Stimulated activated memory B cell treated with anti-CD40 and anti-IgM and Interleukin-4, amounts not matched to agents 10 μg/mL and 1 μg/mL and 100 μg/mL, for 72 hours (primary cell): ENCODE measurements at regions not wholly inside any gene's neighbourhood (a gene's known extent, or its start where the extent isn't known, plus 50 kb on each side); places are given as distances from the start of the nearest gene placed in this dataset.
A peak's percentile ranks its signal among the peaks of the same experiment; 100 is the strongest.

Experiments used
- ATAC-seq: fragments of 150-1000 bp; cut with Tn5 transposase; 2 replicates; pipeline ENCODE4 v1.10.0; 2021
- H3K27ac Mint-ChIP-seq: one replicate; pipeline ENCODE4 v1.8.0; 2022; ENCODE audit warnings: mild to moderate bottlenecking, mixed read lengths
- H3K27me3 Mint-ChIP-seq: one replicate; pipeline ENCODE4 v1.8.0; 2022; ENCODE audit warnings: mixed read lengths
- H3K36me3 Mint-ChIP-seq: one replicate; pipeline ENCODE4 v1.8.0; 2022; ENCODE audit warnings: mixed read lengths
- H3K4me1 Mint-ChIP-seq: one replicate; pipeline ENCODE4 v1.8.0; 2022; ENCODE audit warnings: mixed read lengths
- H3K4me3 Mint-ChIP-seq: one replicate; pipeline ENCODE4 v1.8.0; 2022; ENCODE audit warnings: mild to moderate bottlenecking, moderate library complexity, mixed read lengths
- H3K9me3 Mint-ChIP-seq: one replicate; pipeline ENCODE4 v1.8.0; 2022; ENCODE audit warnings: mixed read lengths

DNA sequence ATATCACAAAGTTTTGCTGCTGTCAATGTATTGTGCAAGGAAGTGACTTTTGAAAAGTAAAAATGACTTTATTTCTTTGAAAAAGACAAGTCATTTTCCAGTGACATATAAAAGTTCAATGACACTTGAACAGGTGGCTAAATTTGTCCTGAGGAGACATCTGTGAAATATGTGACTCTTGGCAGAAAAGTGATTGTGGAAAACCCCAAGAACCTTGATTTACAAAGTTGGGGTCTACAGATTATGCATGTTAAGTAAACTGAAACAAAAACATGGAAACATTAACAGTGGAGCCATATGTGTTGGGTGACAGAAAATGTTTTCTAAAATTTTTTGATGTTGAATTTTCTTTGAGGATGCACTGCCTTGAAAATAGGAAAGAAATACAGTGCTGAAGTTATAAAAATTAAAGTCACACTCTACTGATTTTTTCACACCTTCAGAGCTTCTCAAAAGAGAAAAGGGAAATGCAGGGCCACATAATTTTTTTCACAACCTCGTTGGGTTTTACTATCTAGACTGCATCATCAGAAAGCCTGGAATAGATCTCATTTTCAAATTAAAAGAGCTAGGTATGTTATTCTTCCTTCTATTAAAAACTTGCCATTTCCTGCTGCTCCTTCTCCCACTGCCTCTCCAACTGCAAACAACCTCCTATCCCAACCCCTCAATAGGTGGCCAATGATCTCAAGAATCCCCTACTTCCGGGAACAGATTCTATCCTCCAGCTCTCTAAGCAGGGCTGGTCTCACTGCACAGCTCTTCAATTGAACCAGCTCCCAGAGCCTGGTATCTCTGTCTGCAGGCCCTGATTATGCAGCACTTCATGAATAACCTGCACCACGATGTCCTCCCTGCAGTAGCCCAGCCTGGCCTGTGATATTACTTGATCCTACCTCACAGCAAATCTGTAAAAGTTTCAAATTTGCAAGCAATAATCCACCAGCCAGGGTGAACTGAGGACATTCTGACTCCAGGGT is 570.8 kb upstream of the CPEB2 start:
- no peak for ATAC-seq
- Mint-ChIP-seq H3K27me3 (no peaks in the 10 kb centered on the region), H3K4me3 (no peak overlapping the region), H3K4me1 (peaks cover 35% of the 10 kb centered on the region), H3K9me3 (peaks cover 4% of the 10 kb centered on the region), H3K36me3 (peaks cover 4% of the 10 kb centered on the region), H3K27ac (peak overlapping the region; percentile 6)

DNA sequence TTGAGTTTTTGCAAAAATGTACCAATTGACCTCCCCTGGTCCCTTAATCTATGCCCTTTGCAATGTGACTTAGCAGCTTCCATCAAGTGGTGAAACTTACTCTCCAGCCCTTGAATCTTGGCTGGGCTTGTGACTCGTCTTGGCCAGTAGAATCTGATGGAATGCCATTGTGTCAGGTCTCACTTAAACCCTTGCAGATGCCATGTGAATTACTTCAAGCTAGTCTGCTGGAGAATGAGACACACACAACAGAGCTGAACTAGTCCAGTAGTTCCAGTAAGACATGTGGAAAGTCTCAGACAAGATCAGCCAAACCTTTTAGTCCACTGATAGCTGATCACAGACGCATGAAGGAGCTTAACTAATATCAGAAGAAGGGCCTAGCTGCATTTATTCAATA is 567.8 kb upstream of the CPEB2 start:
- no peak overlapping the region for H3K4me3 Mint-ChIP-seq
- no peaks in the 10 kb centered on the region for H3K9me3 Mint-ChIP-seq
- no peaks in the 10 kb centered on the region for H3K27me3 Mint-ChIP-seq
- peaks cover 29% of the 10 kb centered on the region for H3K4me1 Mint-ChIP-seq
- H3K36me3 Mint-ChIP-seq: no peaks in the 10 kb centered on the region
- ATAC-seq: no peak
- H3K27ac Mint-ChIP-seq: no peak overlapping the region

DNA sequence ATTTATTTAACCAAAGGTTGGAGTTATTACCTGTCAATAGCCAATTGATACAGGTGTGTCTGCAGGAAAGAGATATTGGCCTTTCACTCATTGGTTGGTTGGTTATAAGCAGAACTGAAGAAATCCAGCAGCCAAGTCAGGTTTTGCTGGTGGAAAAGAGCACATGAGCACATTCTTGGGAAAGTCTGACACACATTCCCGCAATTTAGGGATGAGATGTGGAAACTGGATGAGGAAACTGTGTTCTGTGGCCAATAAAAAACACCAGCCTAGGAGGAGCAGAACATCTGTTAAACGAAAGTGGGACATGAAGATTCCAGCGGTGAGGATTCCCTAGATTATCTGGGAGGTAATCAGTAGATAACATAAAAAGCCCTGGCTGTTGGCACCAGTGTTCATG is 567.4 kb upstream of the CPEB2 start:
- H3K27ac Mint-ChIP-seq: no peak overlapping the region
- H3K4me3 Mint-ChIP-seq: no peak overlapping the region
- no peaks in the 10 kb centered on the region for H3K27me3 Mint-ChIP-seq
- H3K36me3 Mint-ChIP-seq: no peaks in the 10 kb centered on the region
- ATAC-seq: no peak
- no peaks in the 10 kb centered on the region for H3K9me3 Mint-ChIP-seq
- peaks cover 29% of the 10 kb centered on the region for H3K4me1 Mint-ChIP-seq

DNA sequence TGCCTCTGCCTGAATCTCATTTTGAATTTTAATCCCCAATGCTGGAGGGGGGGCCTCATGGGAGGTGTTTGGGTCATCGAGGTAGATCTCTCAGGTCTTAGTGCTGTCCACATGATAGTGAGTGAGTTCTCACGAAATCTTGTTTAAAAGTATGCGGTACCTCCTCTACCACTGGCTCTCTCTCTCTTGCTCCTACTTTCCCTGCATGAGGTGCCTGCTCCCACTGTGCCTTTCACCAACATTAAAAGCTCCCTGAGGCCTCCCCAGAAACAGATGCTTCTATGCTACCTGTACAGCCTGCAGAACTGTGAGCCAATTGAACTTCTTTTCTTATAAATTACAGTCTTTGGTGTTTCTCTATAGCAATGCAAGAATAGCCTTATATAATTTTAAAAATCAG is 560.7 kb upstream of the CPEB2 start:
- no peak overlapping the region for H3K27ac Mint-ChIP-seq
- H3K4me1 Mint-ChIP-seq: peaks cover 6% of the 10 kb centered on the region
- no peaks in the 10 kb centered on the region for H3K36me3 Mint-ChIP-seq
- no peaks in the 10 kb centered on the region for H3K27me3 Mint-ChIP-seq
- H3K9me3 Mint-ChIP-seq: peaks cover 4% of the 10 kb centered on the region
- no peak for ATAC-seq
- no peak overlapping the region for H3K4me3 Mint-ChIP-seq

DNA sequence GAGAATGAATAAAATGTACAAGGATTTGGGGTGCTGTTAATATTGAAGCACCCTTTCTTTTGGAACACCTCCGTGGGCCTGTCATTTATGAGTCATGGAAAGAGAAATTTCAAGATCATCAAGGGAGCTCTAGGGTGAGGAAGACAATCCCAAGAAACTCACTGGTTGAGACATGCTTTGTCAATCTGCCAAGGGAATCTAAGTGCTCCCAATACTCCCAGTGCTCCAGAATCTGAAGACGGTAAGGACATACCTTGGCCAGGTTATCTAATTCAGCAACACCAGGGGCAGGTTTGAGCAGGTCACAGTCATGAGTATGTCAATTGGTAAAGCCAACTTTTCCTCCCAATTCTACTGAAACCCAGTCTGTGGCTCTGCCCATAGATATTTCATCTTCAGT is 556.4 kb upstream of the CPEB2 start:
- Mint-ChIP-seq H3K4me1 (no peaks in the 10 kb centered on the region), H3K9me3 (peaks cover 4% of the 10 kb centered on the region)
- no peak for ATAC-seq

DNA sequence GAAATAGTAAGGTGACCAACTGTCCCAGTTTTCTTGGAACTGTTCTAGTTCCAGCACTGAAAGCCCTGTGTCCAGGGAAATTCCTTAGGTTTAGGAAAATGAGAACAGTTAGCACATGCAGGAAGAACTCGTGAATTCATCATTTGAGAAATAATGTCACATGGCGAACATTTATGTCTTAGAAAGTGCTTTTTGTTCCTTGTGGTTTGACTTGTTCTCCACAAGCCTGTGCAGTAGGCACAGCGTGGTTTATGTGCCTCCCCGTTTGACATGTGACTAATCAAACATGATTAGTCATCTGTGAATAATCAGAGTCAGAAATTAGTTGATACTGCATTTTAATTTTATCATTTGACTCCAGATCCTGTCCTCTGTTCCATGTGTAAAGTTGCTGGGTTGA is 556.0 kb upstream of the CPEB2 start:
- Mint-ChIP-seq H3K27ac (no peak overlapping the region), H3K36me3 (no peaks in the 10 kb centered on the region), H3K4me3 (no peak overlapping the region), H3K9me3 (peaks cover 4% of the 10 kb centered on the region), H3K4me1 (no peaks in the 10 kb centered on the region), H3K27me3 (no peaks in the 10 kb centered on the region)
- ATAC-seq: no peak

More for the DNA sequence above, 556.4 kb upstream of the CPEB2 start:
- Mint-ChIP-seq H3K36me3 (no peaks in the 10 kb centered on the region), H3K27ac (no peak overlapping the region), H3K4me3 (no peak overlapping the region), H3K27me3 (no peaks in the 10 kb centered on the region)

DNA sequence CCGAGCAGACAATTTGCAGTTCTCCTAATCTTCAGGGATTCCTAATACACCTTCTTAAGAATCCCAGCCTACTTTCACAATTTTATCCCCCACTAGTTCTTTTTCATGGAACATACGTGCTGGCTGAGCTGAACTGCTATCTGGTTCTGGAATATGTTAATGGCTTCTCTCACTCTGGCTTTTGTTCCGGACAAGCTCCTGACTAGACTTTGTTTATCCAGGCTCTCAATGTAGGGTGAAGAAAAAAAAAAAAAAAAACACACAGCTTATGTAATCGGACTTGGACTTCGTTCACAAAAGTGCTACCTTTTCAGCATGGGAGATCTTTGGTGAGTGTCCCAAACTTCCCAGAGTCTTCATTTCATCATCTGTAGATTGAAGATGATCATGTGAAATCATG is 555.4 kb upstream of the CPEB2 start:
- Mint-ChIP-seq H3K27me3 (no peaks in the 10 kb centered on the region), H3K4me3 (no peak overlapping the region), H3K36me3 (no peaks in the 10 kb centered on the region), H3K9me3 (peaks cover 4% of the 10 kb centered on the region), H3K4me1 (no peaks in the 10 kb centered on the region), H3K27ac (no peak overlapping the region)
- no peak for ATAC-seq

DNA sequence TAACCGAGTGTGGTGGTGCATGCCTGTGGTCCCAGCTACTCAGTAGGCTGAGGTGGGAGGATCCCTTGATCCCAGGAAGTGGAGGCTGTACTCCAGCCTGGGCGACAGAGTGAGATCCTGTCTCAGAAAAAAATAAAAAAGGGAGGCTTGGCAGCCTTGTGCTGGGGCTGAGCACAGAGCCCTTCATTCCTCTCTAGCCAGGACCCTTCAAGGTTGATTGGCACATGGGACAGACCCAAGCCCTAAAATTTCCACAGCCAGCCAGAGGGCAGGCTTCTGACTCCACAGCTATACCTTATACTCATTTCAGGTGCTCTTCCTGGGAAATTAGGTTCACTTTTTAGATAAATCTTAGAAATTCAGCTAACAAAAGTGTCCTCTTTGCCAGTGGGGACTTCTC is 553.0 kb upstream of the CPEB2 start:
- Mint-ChIP-seq H3K9me3 (no peaks in the 10 kb centered on the region), H3K4me3 (no peak overlapping the region), H3K4me1 (no peaks in the 10 kb centered on the region), H3K27me3 (no peaks in the 10 kb centered on the region), H3K27ac (no peak overlapping the region), H3K36me3 (no peaks in the 10 kb centered on the region)
- ATAC-seq: peak; percentile 13

DNA sequence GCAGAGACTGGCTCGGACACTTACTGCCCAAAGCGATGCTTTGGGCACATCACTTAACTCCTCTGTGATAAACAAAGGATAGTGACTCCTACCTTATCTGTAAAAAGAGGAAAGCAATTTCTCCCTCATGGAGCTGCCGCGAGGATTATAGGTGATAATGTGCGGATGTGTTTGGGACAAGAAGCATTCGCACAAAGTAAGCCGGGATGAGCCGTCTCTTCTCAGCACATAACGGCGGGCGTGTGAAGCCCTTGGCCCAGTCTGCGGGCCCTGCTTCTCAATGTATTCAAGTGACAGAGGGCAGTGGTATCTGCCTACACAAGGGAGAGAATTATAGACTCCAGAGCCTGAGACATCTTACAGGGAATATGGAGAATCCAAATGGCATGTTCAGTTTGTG is 550.3 kb upstream of the CPEB2 start:
- Mint-ChIP-seq H3K4me1 (no peaks in the 10 kb centered on the region), H3K4me3 (no peak overlapping the region), H3K9me3 (no peaks in the 10 kb centered on the region), H3K27me3 (no peaks in the 10 kb centered on the region), H3K27ac (no peak overlapping the region), H3K36me3 (no peaks in the 10 kb centered on the region)
- ATAC-seq: no peak

DNA sequence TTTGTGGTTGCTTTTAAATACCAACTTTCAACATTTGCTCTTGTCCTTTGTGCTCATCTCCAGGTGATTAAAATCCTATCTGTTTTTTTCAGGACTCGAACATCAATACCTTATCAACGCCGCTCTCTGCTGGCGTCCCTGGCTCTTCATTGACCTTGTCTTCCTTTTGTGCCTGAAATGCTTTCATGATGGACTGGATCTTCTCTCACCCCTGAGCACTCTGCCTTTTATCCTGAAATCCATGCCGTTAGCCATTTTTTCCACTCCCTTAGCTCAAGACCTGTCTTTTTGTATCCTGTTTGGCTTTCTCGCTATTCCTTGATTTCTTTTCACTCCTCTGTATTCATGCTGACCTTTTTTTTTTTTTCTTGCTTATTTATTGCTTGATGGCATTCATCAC is 549.5 kb upstream of the CPEB2 start:
- no peak overlapping the region for H3K27ac Mint-ChIP-seq
- no peak for ATAC-seq
- no peaks in the 10 kb centered on the region for H3K9me3 Mint-ChIP-seq
- no peak overlapping the region for H3K4me3 Mint-ChIP-seq
- H3K4me1 Mint-ChIP-seq: no peaks in the 10 kb centered on the region
- no peaks in the 10 kb centered on the region for H3K36me3 Mint-ChIP-seq
- H3K27me3 Mint-ChIP-seq: no peaks in the 10 kb centered on the region

DNA sequence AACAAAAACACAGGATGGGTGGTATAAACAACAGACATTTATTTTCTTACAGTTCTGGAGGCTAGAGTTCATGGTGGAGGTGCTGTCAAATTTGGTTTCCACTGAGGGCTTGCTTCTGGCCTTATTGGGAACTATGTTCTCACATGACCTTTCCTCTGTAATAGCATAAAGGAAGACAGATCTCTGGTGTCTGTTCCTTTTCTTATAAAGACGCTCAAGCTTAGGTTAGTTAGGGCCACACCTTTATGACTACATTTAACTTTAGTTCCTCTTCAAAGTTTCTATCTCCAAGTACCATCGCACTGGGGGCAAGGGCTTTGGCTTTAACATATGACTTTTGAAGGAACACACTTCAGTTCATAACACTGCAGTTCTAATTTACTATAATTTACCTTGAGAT is 543.8 kb upstream of the CPEB2 start:
- Mint-ChIP-seq H3K9me3 (no peaks in the 10 kb centered on the region), H3K27me3 (no peaks in the 10 kb centered on the region), H3K36me3 (no peaks in the 10 kb centered on the region), H3K4me3 (no peak overlapping the region), H3K27ac (no peak overlapping the region), H3K4me1 (peaks cover 11% of the 10 kb centered on the region)
- peak; percentile 76 for ATAC-seq

DNA sequence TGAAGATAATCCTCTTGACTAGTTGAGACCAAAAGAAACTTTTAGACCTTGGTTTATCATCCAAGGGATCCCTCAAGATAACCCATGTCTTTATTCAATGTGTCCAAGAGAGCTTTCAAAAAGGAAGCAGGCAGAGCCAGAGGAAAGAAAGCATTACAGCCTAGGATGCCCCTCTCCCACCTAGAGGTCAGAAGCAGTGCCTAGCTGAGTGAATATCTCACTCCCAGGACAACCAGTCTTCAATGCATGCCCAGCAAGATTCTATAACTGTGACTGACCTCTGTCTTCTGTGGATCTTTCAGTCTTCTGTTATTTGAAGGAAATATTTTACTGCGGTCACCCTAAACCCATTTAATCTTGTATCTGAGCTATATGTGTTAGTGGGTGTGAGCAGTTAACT is 537.2 kb upstream of the CPEB2 start:
- Mint-ChIP-seq H3K36me3 (no peaks in the 10 kb centered on the region), H3K27me3 (no peaks in the 10 kb centered on the region), H3K9me3 (no peaks in the 10 kb centered on the region), H3K4me1 (no peaks in the 10 kb centered on the region), H3K27ac (no peak overlapping the region), H3K4me3 (no peak overlapping the region)
- no peak for ATAC-seq

DNA sequence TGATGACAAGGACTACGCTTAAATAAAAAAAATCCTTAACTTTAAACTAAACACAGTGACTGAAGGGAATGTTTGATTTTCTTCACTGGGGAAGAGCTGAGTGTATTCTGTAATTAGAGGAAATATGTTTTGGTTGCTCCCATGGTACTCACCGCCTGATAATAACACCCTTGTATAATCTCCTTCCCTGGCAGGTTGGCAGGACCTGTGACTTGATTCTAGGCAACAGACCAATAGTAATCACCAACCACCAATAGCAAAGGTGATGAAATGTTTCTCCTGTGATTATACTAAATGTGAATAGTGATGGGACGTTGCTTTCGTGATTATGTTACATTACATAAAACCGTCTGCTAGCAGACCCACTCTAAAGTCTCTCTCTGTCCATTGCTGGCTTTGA is 536.8 kb upstream of the CPEB2 start:
- Mint-ChIP-seq H3K27me3 (no peaks in the 10 kb centered on the region), H3K36me3 (no peaks in the 10 kb centered on the region), H3K27ac (no peak overlapping the region), H3K9me3 (no peaks in the 10 kb centered on the region), H3K4me3 (no peak overlapping the region), H3K4me1 (no peaks in the 10 kb centered on the region)
- no peak for ATAC-seq

DNA sequence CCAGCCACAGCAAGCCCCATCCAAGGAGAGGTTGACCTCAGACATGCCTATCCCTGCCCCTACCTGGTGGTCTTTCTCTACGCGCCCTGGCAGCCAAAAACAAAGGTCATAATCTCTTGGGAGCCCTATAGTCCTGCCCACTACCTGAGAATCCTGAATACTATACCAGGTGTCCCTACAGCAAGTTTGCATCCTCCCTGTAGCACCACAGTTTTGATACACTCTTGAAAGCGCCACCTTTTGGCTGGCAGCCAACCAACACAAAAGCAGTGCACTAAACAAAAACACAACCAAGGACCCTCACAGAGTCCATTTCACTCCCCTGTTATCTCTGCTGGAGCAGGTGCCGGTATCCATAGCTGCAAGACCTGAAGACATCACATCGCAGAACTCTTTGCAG is 523.8 kb upstream of the CPEB2 start:
- peaks cover 3% of the 10 kb centered on the region for H3K9me3 Mint-ChIP-seq

DNA sequence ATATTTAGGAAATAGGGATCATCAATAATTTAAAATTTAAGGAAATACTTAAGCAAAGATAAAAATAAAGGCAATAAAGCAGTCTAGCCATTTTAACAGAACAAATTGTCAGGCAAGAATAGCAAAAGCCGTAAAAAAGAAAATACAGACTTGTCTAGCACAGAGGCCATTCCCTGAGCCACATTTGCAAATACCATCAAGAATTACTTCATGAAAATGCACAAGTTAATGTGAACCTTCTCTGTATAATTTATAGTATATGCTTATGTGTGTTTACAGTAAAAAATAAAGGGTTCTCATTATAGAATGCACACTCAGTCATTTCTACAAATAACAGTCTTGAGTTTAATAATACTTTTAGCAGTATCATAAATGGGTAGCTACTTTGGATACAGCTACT is 505.9 kb upstream of the CPEB2 start:
- H3K36me3 Mint-ChIP-seq: no peaks in the 10 kb centered on the region
- ATAC-seq: no peak
- no peak overlapping the region for H3K4me3 Mint-ChIP-seq
- no peaks in the 10 kb centered on the region for H3K27me3 Mint-ChIP-seq
- H3K27ac Mint-ChIP-seq: no peak overlapping the region
- no peaks in the 10 kb centered on the region for H3K9me3 Mint-ChIP-seq
- H3K4me1 Mint-ChIP-seq: no peaks in the 10 kb centered on the region

More for the DNA sequence above, 523.8 kb upstream of the CPEB2 start:
- H3K4me3 Mint-ChIP-seq: no peak overlapping the region
- H3K27ac Mint-ChIP-seq: no peak overlapping the region
- H3K36me3 Mint-ChIP-seq: no peaks in the 10 kb centered on the region
- H3K4me1 Mint-ChIP-seq: no peaks in the 10 kb centered on the region
- peaks cover 21% of the 10 kb centered on the region for H3K27me3 Mint-ChIP-seq
- ATAC-seq: no peak

DNA sequence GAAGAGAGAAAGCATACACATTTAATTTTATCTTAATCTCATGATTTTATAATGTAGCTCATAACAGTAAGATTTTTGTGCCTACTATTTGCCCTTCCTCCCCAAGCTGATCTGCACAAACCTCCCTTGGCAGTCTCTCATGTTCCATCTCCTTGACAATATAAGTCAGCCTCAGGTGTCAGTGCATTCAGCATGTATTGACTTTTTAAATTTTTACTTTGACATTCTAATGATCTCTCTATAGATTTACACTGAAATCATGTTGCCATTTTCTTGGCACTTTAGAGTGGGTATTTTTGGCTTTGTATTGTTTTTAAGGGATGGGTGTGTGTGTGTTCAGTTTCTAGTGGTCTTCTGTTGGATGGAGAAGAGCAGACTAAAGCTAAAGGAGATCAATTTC is 505.3 kb upstream of the CPEB2 start:
- Mint-ChIP-seq H3K4me3 (no peak overlapping the region), H3K27me3 (no peaks in the 10 kb centered on the region), H3K36me3 (no peaks in the 10 kb centered on the region), H3K4me1 (no peaks in the 10 kb centered on the region), H3K27ac (no peak overlapping the region), H3K9me3 (no peaks in the 10 kb centered on the region)
- no peak for ATAC-seq
